ENCODE measurements at regions not wholly inside any gene's neighbourhood (a gene's known extent, or its start where the extent isn't known, plus 50 kb on each side); places are given as distances from the start of the nearest gene placed in this dataset.

- Histone ChIP-seq H2AFZ (ENCODE audit: low read depth, low read length, poor library complexity, severe bottlenecking) (no peak overlapping the region), H3K9me2 (ENCODE audit: insufficient read depth) (no peaks in the 10 kb centered on the region), H3K27ac (ENCODE audit: low read depth, low read length) (no peak overlapping the region), H3K79me2 (ENCODE audit: insufficient read depth, low read length) (no peaks in the 10 kb centered on the region), H3K4me1 (ENCODE audit: control insufficient read depth in 1 of 2, insufficient read depth in 2 of 2, low read length in 2 of 2) (peaks cover 0 to 7% of the 10 kb centered on the region in 2 experiments; a peak in 2 of 4 replicates), H3K9ac (ENCODE audit: low read length) (no peak overlapping the region), H3K9me3 (ENCODE audit: control insufficient read depth in 1 of 2, insufficient read depth in 1 of 2, low read depth in 1 of 2, low read length in 2 of 2) (no peaks in the 10 kb centered on the region), H3K4me3 (replicated peaks in 1 of 2; ENCODE audit: low read depth in 1 of 2, low read length in 2 of 2) (no peak overlapping the region), H3K27me3 (ENCODE audit: insufficient read depth, low read length) (0 out of 2 replicates have a peak, but pooled peaks cover 14% of the 10 kb centered on the region), H3K36me3 (ENCODE audit: control insufficient read depth in 1 of 2, insufficient read depth in 2 of 2, low read length in 2 of 2) (no peaks in the 10 kb centered on the region), H3K4me2 (ENCODE audit: low read length) (no peak overlapping the region), H4K20me1 (ENCODE audit: insufficient read depth) (no peaks in the 10 kb centered on the region)
- ChIA-PET RAD21 (ENCODE audit: low non-redundant PET in 1 of 2, low total read pairs in 2 of 2, uncharacterized antibody in 2 of 2, unreplicated experiment in 2 of 2) (no interaction called here), POLR2A (no interaction called here), CTCF (no interaction called here)
- DNase-seq (ENCODE audit: low read depth, low spot score) (no peak), ATAC-seq (no peak)
- BruUV-seq (replicated peaks), result no TSS peak
- intact Hi-C loops (cut with micrococcal nuclease), result no loop called here
- no peak for TF ChIP-seq CBX3 (IDR thresholded peaks at IDR 0.05; ENCODE audit: low read depth)
- no peak for TF ChIP-seq EGR1 (IDR thresholded peaks at IDR 0.05; ENCODE audit: low read depth)
- no peak for TF ChIP-seq JUND (IDR thresholded peaks at IDR 0.05)
- TF ChIP-seq RAD21 (IDR thresholded peaks at IDR 0.05; ENCODE audit: low read depth), result no peak
- no peak for TF ChIP-seq CEBPB (IDR thresholded peaks at IDR 0.05; ENCODE audit: low read depth)
- TF ChIP-seq, protein P1, sequence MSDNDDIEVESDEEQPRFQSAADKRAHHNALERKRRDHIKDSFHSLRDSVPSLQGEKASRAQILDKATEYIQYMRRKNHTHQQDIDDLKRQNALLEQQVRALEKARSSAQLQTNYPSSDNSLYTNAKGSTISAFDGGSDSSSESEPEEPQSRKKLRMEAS (IDR thresholded peaks at IDR 0.05), result no peak
- TF ChIP-seq EZH2 (IDR thresholded peaks at IDR 0.05), result no peak
- TF ChIP-seq FOSL1 (IDR thresholded peaks at IDR 0.05; ENCODE audit: low read depth), result no peak
- TF ChIP-seq POLR2A (IDR thresholded peaks at IDR 0.05; ENCODE audit: borderline replicate concordance, extremely low read depth, insufficient read depth, insufficient read length), result no peak
- no peak for TF ChIP-seq EZH2phosphoT487 (IDR thresholded peaks at IDR 0.05; ENCODE audit: borderline replicate concordance)
- TF ChIP-seq CTCF (IDR thresholded peaks at IDR 0.05 in 2 of 3, conservative IDR thresholded peaks at IDR 0.05 in 1 of 3; ENCODE audit: borderline replicate concordance in 1 of 3, insufficient read depth in 1 of 3, low read depth in 2 of 3, low read length in 2 of 3), result no peak
- TF ChIP-seq ZFX (IDR thresholded peaks at IDR 0.05), result no peak
- no peak for TF ChIP-seq POLR2AphosphoS5 (IDR thresholded peaks at IDR 0.05; ENCODE audit: low read depth, low read length)
These were observed 537.7 kb upstream of the ID2 start for GRCh38 chr2:8144131-8144631.
